Anterior cingulate cortex (tissue), 58 donors: ENCODE measurements at regions not wholly inside any gene's neighbourhood (a gene's known extent, or its start where the extent isn't known, plus 50 kb on each side); places are given as distances from the start of the nearest gene placed in this dataset.
A peak's percentile ranks its signal among the peaks of the same experiment; 100 is the strongest.
"Not testable (repeated sequence)": the region's sequence is repeated elsewhere in the genome, so short reads cannot be mapped to it uniquely, and the experiment has no call there.

Source experiments
- DNase-seq, 58 donors: peaks; one replicate each; lab custom pipeline; 2025; lab: John Stamatoyannopoulos, UW

GRCh38 chr9:42656789-42657188 is 473.3 kb downstream of the SPATA31A6 start:
- not testable (repeated sequence) for DNase-seq

GRCh38 chr9:42657496-42657895 is 474.0 kb downstream of the SPATA31A6 start:
- not testable (repeated sequence) for DNase-seq

DNA sequence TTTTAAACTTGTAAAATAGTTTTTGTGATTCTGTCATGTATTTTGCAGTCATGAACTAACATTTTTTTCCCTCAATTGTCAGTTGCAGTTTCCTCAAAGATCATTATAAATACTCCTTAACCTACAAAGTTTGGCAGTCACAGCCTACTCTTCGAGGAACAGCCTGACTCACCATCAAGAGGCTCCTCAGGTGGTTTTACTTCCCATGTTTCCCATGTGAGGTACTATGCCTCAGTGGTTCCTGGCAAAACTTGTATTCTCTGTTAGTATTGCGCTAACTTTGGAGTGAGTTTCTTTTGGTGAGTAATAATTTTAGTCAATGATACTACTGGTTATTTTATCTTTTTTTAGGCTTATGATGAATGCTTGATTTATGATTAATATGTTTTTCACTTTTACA is 513.7 kb downstream of the SPATA31A6 start:
- DNase-seq, result not testable (repeated sequence)

DNA sequence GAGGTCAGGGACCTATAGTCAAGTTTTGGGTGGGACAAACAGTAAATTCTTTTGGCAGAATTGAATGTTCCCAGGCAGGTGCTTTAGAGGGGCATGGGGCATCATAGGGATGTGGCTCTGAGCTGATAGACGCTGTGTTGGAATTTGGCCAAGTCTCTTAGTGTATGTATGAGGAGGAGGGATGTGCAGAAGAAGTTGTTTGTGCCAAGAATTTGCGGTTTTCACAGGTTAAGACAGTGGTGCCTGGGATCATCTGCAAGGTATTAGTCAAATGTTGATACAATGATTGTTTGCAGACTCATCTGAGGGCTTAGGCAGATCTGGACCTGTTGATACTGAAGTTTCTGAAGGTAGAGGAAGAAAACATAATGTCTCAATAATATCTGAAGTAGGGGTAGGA is 519.4 kb downstream of the SPATA31A6 start:
- not testable (repeated sequence) for DNase-seq

DNA sequence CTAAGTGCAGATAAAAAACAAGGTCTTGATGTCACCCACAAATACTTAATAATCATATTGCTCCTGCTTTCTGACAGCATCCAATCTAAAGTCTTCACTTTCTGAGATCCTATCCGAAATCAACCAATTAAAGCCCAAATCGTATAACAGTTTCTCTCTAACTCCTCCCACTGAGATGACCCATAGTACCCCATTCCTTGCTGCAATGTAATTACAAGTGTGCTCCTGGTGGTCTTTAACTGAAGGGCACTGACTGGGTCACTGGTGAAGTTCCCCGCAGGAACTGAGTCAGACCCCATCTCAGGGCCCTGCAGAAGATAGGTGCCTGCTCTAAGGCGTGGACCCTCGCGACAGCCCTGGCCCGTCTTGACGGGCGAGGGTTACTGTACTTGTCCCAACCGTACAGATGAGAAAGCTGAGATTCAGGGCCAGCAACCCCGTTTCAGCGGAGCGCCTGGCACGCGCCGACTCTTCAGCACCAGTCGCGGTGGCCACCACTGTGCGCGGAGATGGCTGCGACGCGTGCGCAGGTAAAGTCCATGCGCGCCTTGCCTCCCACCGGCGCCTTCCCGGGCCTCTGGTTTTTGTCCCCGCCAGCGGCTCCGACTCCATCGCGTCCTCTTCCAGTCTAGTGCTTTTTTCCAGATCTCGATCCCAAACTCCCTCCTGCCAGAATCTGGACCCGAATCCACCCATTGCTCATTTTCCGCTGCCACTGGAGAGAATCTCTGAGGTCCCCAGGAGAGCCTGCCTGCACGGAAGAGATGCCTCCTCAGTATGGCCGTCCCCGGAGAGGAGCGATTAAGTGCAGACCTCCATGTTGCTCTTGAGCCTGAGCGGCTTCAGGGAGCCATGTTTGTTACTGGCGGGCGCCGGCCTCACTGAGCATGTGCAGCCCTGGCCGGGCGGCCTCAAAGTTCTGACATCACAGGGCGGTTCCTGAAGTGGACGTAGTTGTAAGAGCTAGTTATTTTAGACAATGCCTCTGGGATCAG is 541.7 kb downstream of the SPATA31A6 start:
- DNase-seq, result peak in 9 of 58 donors; percentile 16 to 76 (median 57)

GRCh38 chr9:42743030-42743814 is 559.8 kb downstream of the SPATA31A6 start:
- DNase-seq, result peak in 56 of 58 donors; percentile 3 to 85 (median 52)

DNA sequence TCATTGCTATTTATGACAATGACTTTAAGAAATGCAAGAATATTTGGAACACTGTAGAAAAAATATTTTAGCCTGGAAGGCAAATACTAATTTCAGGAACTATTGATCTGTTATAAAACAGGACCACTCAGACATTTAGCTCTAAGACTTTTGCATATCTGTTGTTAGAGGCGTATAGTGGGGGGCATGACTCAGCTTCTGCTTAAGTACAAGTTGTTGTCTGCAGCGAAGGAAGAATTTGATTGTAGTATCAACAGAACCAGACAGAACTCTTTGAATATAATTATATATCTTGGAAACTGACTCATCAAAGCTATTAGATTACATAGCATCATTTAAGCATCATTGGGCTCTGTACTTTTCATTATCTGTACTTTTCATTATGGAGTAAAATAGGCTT is 573.8 kb downstream of the SPATA31A6 start:
- not testable (repeated sequence) for DNase-seq

DNA sequence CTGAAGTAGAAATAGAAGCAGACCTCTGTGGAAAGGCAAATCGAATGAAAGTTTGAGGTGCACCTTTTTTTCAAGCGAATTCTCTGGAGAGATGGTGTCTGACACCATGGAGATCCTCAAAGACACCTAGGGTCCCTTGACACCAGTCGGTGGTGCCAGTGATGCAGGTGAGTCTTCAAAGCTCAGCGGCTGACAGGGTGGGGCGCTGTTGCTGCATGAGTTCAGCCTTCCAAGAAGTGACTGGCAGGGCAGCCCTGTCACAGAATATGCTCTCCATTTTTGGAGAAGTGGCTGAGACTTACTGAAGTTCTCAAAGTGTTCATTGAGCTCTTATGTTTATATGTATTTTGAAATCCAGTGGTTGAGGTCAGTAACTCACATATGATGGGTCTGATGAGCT is 575.9 kb downstream of the SPATA31A6 start:
- DNase-seq, result not testable (repeated sequence)

GRCh38 chr9:42782201-42782600 is 598.7 kb downstream of the SPATA31A6 start:
- not testable (repeated sequence) for DNase-seq

DNA sequence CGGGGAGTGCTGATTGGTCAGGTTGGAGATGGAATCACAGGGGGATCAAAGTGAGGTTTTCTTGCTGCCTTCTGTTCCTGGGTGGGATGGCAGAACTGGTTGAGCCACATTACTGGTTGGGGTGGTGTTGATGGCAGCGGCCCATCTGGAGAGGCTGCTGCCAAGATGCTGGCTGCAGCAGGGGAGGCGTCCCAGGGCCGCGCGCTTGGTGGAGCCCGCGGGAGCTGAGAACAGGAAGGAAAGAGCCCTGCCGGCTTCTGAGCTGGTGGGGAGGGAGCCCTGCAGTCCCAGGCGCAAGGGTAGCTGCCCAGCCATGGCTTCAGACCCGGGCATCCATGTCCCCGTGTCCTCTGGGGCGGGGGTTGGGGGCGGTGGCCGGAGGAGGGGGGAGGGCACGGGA is 609.3 kb downstream of the SPATA31A6 start:
- not testable (repeated sequence) for DNase-seq

DNA sequence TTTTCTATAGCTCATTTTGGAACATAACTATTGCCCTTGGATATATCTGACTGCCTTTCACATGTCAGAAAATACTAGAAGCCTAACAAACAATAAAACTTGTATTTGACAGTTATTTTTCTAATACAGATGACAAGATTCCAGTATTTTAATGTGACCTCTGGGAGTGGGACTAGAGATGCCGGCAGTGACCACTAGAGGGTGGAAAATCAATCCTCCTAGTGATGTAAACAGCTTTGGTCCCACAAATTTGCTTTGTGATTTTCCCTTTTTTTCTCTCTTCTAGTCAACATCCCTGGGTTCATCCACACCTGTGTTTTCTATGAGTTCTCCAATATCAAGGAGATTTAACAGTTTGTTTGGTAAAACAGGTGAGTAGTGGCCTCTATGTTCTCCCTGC is 615.1 kb downstream of the SPATA31A6 start:
- not testable (repeated sequence) for DNase-seq

GRCh38 chr9:42802716-42803115 is 619.3 kb downstream of the SPATA31A6 start:
- not testable (repeated sequence) for DNase-seq

- not testable (repeated sequence) for DNase-seq
These were observed 623.2 kb downstream of the SPATA31A6 start for GRCh38 chr9:42806674-42807073.

DNA sequence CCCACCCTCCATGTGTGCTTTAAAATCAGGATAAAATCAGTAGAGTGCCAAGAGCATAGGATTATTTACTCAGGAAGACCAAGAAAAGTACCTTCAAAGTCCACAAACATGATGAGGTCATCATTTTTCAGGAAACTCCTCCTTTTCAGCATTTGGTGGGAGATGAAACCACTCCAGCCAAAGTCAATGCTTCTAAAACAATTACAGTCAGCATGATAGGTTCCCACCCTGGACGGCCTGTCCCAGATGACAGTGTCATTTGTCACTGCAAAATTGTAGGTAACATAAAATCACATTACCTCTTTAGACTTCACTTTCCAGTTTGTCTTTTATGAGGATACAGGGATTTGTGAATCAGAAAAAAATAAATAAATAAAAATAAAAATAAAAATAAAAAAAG is 638.0 kb downstream of the SPATA31A6 start:
- not testable (repeated sequence) for DNase-seq

DNA sequence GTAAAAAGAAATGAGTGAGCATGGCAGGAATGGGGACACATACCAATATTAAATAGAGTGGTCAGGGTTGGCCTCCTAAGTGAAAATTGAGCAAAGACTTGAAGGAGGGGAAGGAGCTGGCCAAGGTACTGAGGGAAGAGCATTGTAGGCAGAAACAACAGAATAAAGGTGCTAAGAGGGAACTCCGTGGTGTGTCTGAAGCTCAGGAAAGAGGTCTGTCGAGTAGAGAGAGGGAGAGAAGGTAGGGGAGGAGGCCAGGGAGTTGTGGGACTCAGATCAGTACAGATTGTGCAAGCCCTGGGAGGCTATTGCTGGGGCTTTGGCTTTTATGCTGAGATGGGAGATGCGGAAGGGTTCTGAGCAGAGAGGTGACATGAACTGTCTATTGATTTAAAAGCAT is 664.7 kb downstream of the SPATA31A6 start:
- not testable (repeated sequence) for DNase-seq

- peak in 1 of 58 donors; percentile 1 for DNase-seq
These were observed 667.6 kb downstream of the SPATA31A6 start for GRCh38 chr9:42850896-42851693.

GRCh38 chr9:42851701-42852100 is 668.2 kb downstream of the SPATA31A6 start:
- DNase-seq, result not testable (repeated sequence)

GRCh38 chr9:42852133-42852930 is 668.9 kb downstream of the SPATA31A6 start:
- peak in 28 of 58 donors; percentile 0 to 65 (median 21) for DNase-seq

DNA sequence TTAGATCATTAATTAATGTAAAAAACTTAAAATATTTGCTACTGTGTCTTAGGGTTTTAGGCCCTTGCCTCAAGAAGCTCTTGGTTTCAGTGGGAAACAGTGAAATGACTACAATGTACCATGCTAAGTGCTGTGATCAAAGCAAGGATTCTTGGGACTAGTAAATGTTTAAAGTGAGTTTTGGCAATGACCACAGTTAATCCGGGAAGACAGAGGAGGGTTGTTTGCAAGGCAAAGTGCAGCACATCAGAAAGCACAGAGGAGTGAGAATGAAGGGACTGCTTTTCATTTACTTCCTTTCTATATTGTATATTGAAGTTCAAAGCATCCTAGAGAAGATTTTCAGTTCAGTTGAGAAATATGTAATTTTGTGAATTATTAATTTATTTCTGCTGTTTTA is 676.7 kb downstream of the SPATA31A6 start:
- DNase-seq, result not testable (repeated sequence)
